CD4-positive, alpha-beta T cell (primary cell): ENCODE measurements at regions not wholly inside any gene's neighbourhood (a gene's known extent, or its start where the extent isn't known, plus 50 kb on each side); places are given as distances from the start of the nearest gene placed in this dataset.

Source experiments
- ATAC-seq: fragments of 200-7000 bp; cut with Tn5 transposase; one replicate; pipeline ENCODE4 v1.10.0; 2022; ENCODE audit warnings: mild to moderate bottlenecking; ENCODE audit not compliant: poor library complexity
- CTCF ChIA-PET: fragments of 350-600 bp; sonication (Branson Sonifier 250); formaldehyde crosslinking; loops from one replicate; lab custom pipeline; 2021; ENCODE audit warnings: antibody characterized with exemption, inconsistent platforms; lab: Charles Lee
- POLR2A ChIA-PET: fragments of 350-600 bp; sonication (Branson Sonifier 250); formaldehyde crosslinking; loops from one replicate; lab custom pipeline; 2021; ENCODE audit warnings: antibody characterized with exemption, inconsistent platforms; lab: Charles Lee
- DNase-seq, 14 experiments: peaks; one replicate each; pipeline ENCODE4 v3.0.0-alpha.2; 2013 to 2020; ENCODE audit warnings: mixed read lengths in 2 of 14
- H3K27ac ChIP-seq, 2 donors: one replicate each; pipeline versions ENCODE4 v1.5.1 to v1.7.0; 2013; ENCODE audit warnings: low read length in 2 of 2, low read depth in 1 of 2, mild to moderate bottlenecking in 1 of 2
- H3K27me3 ChIP-seq, 2 experiments: 1 replicate in 1 of 2; 2 replicates in 1 of 2; pipeline versions ENCODE4 v1.6.1 to v1.7.0; 2013; ENCODE audit warnings: low read length in 2 of 2, control low read depth in 1 of 2, mild to moderate bottlenecking in 1 of 2, moderate library complexity in 1 of 2; ENCODE audit not compliant: insufficient read depth in 2 of 2, control insufficient read depth in 1 of 2
- H3K36me3 ChIP-seq: one replicate; pipeline ENCODE4 v1.6.1; 2013; ENCODE audit warnings: low read length, control low read depth; ENCODE audit not compliant: insufficient read depth
- H3K4me1 ChIP-seq: one replicate; pipeline ENCODE4 v1.6.1; 2013; ENCODE audit warnings: low read length, control low read depth; ENCODE audit not compliant: insufficient read depth
- H3K4me3 ChIP-seq: one replicate; pipeline ENCODE4 v1.5.1; 2013; ENCODE audit warnings: mild to moderate bottlenecking, low read length, moderate library complexity
- H3K9me3 ChIP-seq, 2 experiments: 1 replicate in 1 of 2; 2 replicates in 1 of 2; pipeline versions ENCODE4 v1.6.1 to v1.7.0; 2013; ENCODE audit warnings: low read length in 2 of 2, mild to moderate bottlenecking in 2 of 2, control low read depth in 1 of 2, moderate library complexity in 1 of 2; ENCODE audit not compliant: control insufficient read depth in 1 of 2, insufficient read depth in 1 of 2
- H3K27ac Mint-ChIP-seq: one replicate; pipeline ENCODE4 v1.8.0; 2020; ENCODE audit warnings: mixed read lengths
- H3K27me3 Mint-ChIP-seq: one replicate; pipeline ENCODE4 v1.8.0; 2021; ENCODE audit warnings: mixed read lengths
- H3K36me3 Mint-ChIP-seq: one replicate; pipeline ENCODE4 v1.8.0; 2021; ENCODE audit warnings: low read depth, mixed read lengths
- H3K4me1 Mint-ChIP-seq: one replicate; pipeline ENCODE4 v1.8.0; 2021; ENCODE audit warnings: low read depth, mixed read lengths
- H3K4me3 Mint-ChIP-seq: one replicate; pipeline ENCODE4 v1.8.0; 2020; ENCODE audit warnings: mild to moderate bottlenecking, mixed read lengths
- H3K9me3 Mint-ChIP-seq: one replicate; pipeline ENCODE4 v1.8.0; 2020; ENCODE audit warnings: mixed read lengths
- intact Hi-C, 2 experiments: fragments of 100-400 bp; cut with DNase I in 1 of 2; cut with micrococcal nuclease in 1 of 2; formaldehyde crosslinking; loops; one replicate each; pipeline versions ENCODE4 v1.15.1 to v1.9.0; 2023 to 2025; cut with DNase I, micrococcal nuclease
- TF ChIP-seq, protein P1 (sequence below): fragments of 200-600 bp; IDR thresholded peaks from one replicate; pipeline ENCODE4 v1.8.0; 2022; ENCODE audit warnings: antibody characterized with exemption, mild to moderate bottlenecking

DNA sequence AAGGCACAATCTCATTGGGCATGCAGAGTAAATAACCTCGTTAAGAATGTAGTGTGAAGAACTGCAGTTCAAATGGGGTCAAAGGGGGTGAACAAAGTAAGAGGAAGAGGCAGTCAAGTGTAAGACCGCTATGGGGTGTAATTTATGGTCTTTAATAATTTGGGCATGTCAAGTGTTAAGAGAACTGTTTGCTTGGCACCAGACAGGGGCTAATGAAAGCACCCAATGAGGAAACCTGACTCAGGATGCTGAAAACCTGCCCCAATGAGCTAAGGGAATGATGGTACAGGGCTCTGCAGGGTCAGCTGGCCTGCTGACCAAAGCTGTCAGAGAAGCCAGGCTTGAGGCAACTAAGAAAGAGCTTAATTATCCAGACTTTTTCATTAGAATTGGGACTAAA is 368.1 kb downstream of the DTWD2 start:
- no peaks in the 10 kb centered on the region for H3K4me1 ChIP-seq
- ATAC-seq (no peak), DNase-seq (no peak)
- H3K4me1 Mint-ChIP-seq: no peaks in the 10 kb centered on the region
- no peak overlapping the region for H3K27ac ChIP-seq
- H3K9me3 Mint-ChIP-seq: peaks cover 2% of the 10 kb centered on the region
- no peaks in the 10 kb centered on the region for H3K36me3 ChIP-seq
- no peaks in the 10 kb centered on the region for H3K9me3 ChIP-seq
- no peak overlapping the region for H3K4me3 ChIP-seq
- H3K36me3 Mint-ChIP-seq: no peaks in the 10 kb centered on the region
- intact Hi-C loops: no loop called here
- ChIA-PET CTCF (no interaction called here), POLR2A (no interaction called here)
- H3K27me3 Mint-ChIP-seq: no peaks in the 10 kb centered on the region
- no peak overlapping the region for H3K4me3 Mint-ChIP-seq
- TF ChIP-seq, protein P1, sequence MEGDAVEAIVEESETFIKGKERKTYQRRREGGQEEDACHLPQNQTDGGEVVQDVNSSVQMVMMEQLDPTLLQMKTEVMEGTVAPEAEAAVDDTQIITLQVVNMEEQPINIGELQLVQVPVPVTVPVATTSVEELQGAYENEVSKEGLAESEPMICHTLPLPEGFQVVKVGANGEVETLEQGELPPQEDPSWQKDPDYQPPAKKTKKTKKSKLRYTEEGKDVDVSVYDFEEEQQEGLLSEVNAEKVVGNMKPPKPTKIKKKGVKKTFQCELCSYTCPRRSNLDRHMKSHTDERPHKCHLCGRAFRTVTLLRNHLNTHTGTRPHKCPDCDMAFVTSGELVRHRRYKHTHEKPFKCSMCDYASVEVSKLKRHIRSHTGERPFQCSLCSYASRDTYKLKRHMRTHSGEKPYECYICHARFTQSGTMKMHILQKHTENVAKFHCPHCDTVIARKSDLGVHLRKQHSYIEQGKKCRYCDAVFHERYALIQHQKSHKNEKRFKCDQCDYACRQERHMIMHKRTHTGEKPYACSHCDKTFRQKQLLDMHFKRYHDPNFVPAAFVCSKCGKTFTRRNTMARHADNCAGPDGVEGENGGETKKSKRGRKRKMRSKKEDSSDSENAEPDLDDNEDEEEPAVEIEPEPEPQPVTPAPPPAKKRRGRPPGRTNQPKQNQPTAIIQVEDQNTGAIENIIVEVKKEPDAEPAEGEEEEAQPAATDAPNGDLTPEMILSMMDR: no peak
- H3K27ac Mint-ChIP-seq: no peak overlapping the region
- H3K27me3 ChIP-seq: no peaks in the 10 kb centered on the region

DNA sequence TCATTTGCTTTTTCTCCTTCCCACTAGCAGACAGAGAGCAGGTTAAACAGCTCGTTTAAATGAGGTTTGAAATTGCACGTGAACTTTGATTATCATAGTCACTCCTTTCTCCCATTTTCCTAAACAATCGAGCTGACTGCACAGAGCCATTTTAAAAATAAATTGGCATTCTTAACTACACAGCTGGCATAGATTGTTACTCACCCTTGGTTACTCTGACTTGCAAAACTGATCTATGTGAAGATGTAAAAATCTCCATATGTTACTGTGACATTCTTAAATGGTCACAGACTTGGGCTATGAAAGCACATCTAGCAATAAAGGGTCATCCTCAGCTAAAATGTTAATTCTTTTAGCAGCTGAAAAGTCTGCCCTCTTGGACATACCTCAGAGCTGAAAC is 368.5 kb downstream of the DTWD2 start:
- DNase-seq (no peak), ATAC-seq (no peak)
- H3K27ac Mint-ChIP-seq: no peak overlapping the region
- no peaks in the 10 kb centered on the region for H3K4me1 Mint-ChIP-seq
- no peaks in the 10 kb centered on the region for H3K36me3 Mint-ChIP-seq
- H3K27me3 Mint-ChIP-seq: no peaks in the 10 kb centered on the region
- POLR2A ChIA-PET: no interaction called here
- H3K4me3 Mint-ChIP-seq: no peak overlapping the region
- intact Hi-C loops: no loop called here
- Histone ChIP-seq H3K4me1 (no peaks in the 10 kb centered on the region), H3K27me3 (no peaks in the 10 kb centered on the region), H3K36me3 (no peaks in the 10 kb centered on the region), H3K4me3 (no peak overlapping the region), H3K27ac (no peak overlapping the region), H3K9me3 (no peaks in the 10 kb centered on the region)
- TF ChIP-seq, protein P1: no peak
- CTCF ChIA-PET: no interaction called here
- H3K9me3 Mint-ChIP-seq: peaks cover 2% of the 10 kb centered on the region

DNA sequence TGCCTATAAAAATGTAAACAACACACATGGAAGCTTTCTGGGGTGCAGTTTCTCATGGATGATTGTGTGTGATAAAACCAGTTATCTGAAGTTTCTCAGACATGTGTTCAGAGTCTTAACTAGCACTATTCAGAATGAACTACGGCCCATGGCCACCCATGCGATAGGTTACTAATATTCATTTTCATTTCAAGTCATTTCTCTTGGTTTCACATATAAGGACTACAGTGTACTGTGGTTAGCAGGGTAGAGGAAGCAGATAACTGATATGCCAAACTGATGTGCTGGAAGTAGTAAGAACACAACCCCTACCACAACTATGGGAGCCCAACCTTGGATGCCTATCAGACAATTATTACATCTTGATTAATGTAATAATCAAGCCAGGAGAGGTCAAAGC is 372.1 kb downstream of the DTWD2 start:
- TF ChIP-seq, protein P1: no peak
- no peak overlapping the region for H3K27ac ChIP-seq
- no peaks in the 10 kb centered on the region for H3K27me3 ChIP-seq
- Mint-ChIP-seq H3K27me3 (no peaks in the 10 kb centered on the region), H3K27ac (no peak overlapping the region), H3K36me3 (no peaks in the 10 kb centered on the region), H3K9me3 (no peaks in the 10 kb centered on the region), H3K4me3 (no peak overlapping the region), H3K4me1 (no peaks in the 10 kb centered on the region)
- CTCF ChIA-PET: no interaction called here
- no peak overlapping the region for H3K4me3 ChIP-seq
- H3K9me3 ChIP-seq: no peaks in the 10 kb centered on the region
- no peaks in the 10 kb centered on the region for H3K36me3 ChIP-seq
- POLR2A ChIA-PET: no interaction called here
- H3K4me1 ChIP-seq: no peaks in the 10 kb centered on the region
- DNase-seq (no peak), ATAC-seq (no peak)
- intact Hi-C loops: no loop called here
